GM19025 (cell line): ENCODE measurements at regions not wholly inside any gene's neighbourhood (a gene's known extent, or its start where the extent isn't known, plus 50 kb on each side); places are given as distances from the start of the nearest gene placed in this dataset.
"Not testable (repeated sequence)": the region's sequence is repeated elsewhere in the genome, so short reads cannot be mapped to it uniquely, and the experiment has no call there.

Experiments used
- ATAC-seq: cut with Tn5 transposase; IDR thresholded peaks from one replicate; pipeline ENCODE4 v1.9.1; 2021; ENCODE audit warnings: mild to moderate bottlenecking, low read depth, moderate library complexity; ENCODE audit not compliant: unreplicated experiment

- ATAC-seq, result no peak
These were observed 129.7 kb downstream of the RTP5 start for GRCh38 chr2:241999184-241999583.

- no peak for ATAC-seq
These were observed 132.3 kb downstream of the RTP5 start for GRCh38 chr2:242001853-242002252.

- no peak for ATAC-seq
These were observed 133.4 kb downstream of the RTP5 start for GRCh38 chr2:242002944-242003343.

GRCh38 chr2:242004223-242004901 lies 134.8 kb downstream of the RTP5 start:
- ATAC-seq, result no peak

- no peak for ATAC-seq
These were observed 135.3 kb downstream of the RTP5 start for GRCh38 chr2:242004902-242005230.

GRCh38 chr2:242006091-242006634 lies 136.6 kb downstream of the RTP5 start:
- ATAC-seq, result not testable (repeated sequence)

- ATAC-seq, result not testable (repeated sequence)
These were observed 139.4 kb downstream of the RTP5 start for GRCh38 chr2:242008908-242009307.

- ATAC-seq, result not testable (repeated sequence)
These were observed 140.3 kb downstream of the RTP5 start for GRCh38 chr2:242009846-242010245.

GRCh38 chr2:242010252-242011166 lies 141.0 kb downstream of the RTP5 start:
- not testable (repeated sequence) for ATAC-seq

GRCh38 chr2:242011167-242011513 lies 141.6 kb downstream of the RTP5 start:
- ATAC-seq, result no peak

- ATAC-seq, result no peak
These were observed 142.0 kb downstream of the RTP5 start for GRCh38 chr2:242011516-242011915.

GRCh38 chr2:242011991-242012764 lies 142.6 kb downstream of the RTP5 start:
- ATAC-seq, result no peak

- ATAC-seq, result no peak
These were observed 143.6 kb downstream of the RTP5 start for GRCh38 chr2:242012956-242013764.

- ATAC-seq, result no peak
These were observed 144.2 kb downstream of the RTP5 start for GRCh38 chr2:242013771-242014170.

GRCh38 chr2:242015108-242016065 lies 145.9 kb downstream of the RTP5 start:
- ATAC-seq, result no peak

- no peak for ATAC-seq
These were observed 147.6 kb downstream of the RTP5 start for GRCh38 chr2:242017086-242017485.

- ATAC-seq, result not testable (repeated sequence)
These were observed 148.9 kb downstream of the RTP5 start for GRCh38 chr2:242018416-242018815.

- ATAC-seq, result no peak
These were observed 149.8 kb downstream of the RTP5 start for GRCh38 chr2:242019344-242019743.
